Gastroesophageal sphincter (tissue), 2 donors: ENCODE measurements at regions not wholly inside any gene's neighbourhood (a gene's known extent, or its start where the extent isn't known, plus 50 kb on each side); places are given as distances from the start of the nearest gene placed in this dataset.

Experiments
- EP300 ChIP-seq: sonication (generic); formaldehyde crosslinking; IDR thresholded peaks from one replicate; pipeline ENCODE4 v1.6.1; 2017; ENCODE audit warnings: antibody characterized with exemption, mild to moderate bottlenecking
- POLR2A ChIP-seq, 2 donors: fragments of 450-650 bp; IDR thresholded peaks; one replicate each; pipeline ENCODE4 v1.6.1; 2017; ENCODE audit warnings: antibody characterized with exemption in 2 of 2, mild to moderate bottlenecking in 2 of 2, moderate library complexity in 1 of 2

- TF ChIP-seq EP300 (no peak), POLR2A (IDR thresholded peaks at IDR 0.05) (no peak)
Measured at GRCh38 chr14:105738638-105739037, 212.3 kb downstream of the TMEM121 start.
